ENCODE measurements at regions not wholly inside any gene's neighbourhood (a gene's known extent, or its start where the extent isn't known, plus 50 kb on each side); places are given as distances from the start of the nearest gene placed in this dataset.

GRCh38 chr4:58734030-58734674 lies 1624.0 kb upstream of the IGFBP7 start:
- no peak for TF ChIP-seq POLR2AphosphoS5 (IDR thresholded peaks at IDR 0.05)
- TF ChIP-seq CTCF (IDR thresholded peaks at IDR 0.05), result no peak
- TF ChIP-seq POLR2A (IDR thresholded peaks at IDR 0.05), result no peak

Measured in transverse colon (tissue), 4 donors.